EL (cell line): ENCODE measurements at regions not wholly inside any gene's neighbourhood (a gene's known extent, or its start where the extent isn't known, plus 50 kb on each side); places are given as distances from the start of the nearest gene placed in this dataset.

Experiments used
- DNase-seq: peaks from one replicate; pipeline ENCODE4 v3.0.0-alpha.2; 2016

DNA sequence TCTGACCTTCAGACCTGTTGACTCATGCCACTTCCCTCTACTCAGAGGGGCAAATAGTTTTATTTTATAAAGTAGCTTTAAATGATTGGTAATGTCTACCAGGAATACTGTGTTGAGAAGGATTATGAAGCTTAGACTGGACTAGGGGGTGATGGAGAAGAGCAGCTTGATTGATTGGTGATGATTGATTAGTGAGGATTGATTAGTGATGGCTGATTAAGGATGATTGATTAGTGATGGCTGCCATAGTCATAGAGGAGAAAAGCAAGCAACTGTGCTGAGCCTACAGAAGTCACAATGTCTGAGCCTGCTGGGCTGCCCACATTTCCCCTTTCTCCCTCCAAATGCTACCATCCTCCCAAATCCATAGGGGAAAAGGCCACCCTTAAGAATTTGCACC lies 206.8 kb upstream of the SALL1 start:
- no peak for DNase-seq

DNA sequence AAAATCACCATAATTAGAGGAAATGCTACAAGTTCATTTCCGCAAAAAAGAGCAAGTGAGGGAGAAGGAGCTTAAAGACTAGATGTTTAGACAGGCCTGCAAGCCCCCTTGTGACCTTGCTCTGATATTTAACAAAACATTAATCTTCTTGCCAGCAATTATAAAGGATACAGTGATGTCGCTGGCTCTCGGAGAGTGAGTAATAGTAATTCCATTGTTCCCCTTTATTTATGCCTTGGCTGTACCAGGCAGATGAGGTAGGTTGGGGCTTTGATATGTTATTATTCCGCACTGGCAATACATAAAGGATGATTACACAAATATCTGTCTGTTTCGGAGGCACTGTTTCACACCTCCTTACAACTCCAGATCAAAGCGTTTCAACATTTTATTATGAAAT lies 204.8 kb upstream of the SALL1 start:
- DNase-seq: no peak

DNA sequence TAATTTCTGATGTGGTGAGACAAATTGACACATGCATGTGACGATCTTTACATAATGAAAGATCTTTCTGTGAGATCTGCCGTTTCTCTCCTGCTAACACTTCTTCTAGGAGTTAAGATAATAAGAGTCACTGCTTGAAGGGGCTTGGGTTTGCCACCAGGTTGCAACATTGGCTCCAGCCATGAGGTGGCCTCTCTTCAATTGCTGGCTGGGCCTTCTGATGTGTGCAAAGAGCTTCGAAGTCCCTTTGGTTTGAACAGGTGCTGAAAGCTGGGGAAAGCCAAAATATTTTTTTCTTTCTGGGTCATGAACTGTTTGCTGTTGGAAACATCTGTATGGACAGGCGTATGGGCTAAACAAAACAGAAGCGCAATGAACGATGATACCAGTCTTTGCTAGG lies 204.1 kb upstream of the SALL1 start:
- DNase-seq: no peak

DNA sequence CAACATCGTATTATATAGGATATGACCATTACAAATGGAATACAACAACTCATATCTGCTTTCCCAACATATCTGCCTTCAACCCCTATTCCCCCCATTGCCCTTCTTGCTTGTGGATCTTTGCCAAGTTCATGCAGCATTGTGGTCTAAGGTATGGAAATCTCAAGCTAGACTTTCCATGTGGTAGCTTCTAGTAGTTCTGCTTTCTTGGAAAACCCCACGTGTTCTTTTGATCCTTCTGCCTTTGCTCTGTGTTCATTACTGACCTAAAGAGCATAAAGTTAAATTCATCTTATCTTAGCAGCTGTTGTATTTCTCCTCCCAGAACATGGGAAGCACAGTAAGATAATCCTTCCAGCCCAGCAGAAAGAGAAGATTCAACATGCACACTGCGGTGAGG lies 202.0 kb upstream of the SALL1 start:
- no peak for DNase-seq

DNA sequence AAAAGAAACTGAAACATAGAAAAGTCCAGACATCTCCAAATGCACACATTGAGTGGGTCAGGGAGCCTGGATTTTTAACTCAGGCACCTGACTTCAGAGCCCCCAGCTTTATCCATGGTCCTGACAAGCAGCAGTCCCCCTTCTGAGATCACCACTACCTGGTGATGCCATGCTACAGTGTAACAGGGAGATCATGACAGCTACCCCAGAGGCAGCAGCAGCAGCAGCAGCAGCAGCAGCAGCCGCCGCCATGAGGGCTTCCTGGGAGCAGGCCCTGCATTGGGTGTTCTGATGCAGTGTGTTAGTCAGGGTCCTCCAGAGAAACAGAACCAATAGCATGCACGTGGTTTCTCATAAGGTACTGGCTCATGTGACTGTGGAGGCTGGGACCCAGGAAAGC lies 198.6 kb upstream of the SALL1 start:
- DNase-seq: no peak

DNA sequence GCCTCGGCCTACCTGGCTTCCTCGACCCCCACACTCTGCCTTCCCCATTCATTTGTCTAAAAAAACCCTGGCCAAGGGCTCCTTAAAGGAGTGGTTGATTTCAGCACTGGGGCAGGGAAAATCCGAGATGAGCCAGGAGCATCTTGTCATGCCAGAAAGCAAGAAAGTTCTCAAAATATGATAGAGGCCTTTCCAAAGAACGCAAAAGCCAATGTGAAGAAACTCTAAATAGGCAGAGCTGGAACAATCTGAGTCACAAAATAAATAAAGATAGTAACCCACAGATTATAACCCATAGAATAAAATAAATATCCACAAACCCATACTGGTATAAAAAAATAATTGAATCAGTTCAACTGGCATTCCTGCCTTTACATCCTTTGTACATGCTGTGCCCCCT lies 192.3 kb upstream of the SALL1 start:
- no peak for DNase-seq

DNA sequence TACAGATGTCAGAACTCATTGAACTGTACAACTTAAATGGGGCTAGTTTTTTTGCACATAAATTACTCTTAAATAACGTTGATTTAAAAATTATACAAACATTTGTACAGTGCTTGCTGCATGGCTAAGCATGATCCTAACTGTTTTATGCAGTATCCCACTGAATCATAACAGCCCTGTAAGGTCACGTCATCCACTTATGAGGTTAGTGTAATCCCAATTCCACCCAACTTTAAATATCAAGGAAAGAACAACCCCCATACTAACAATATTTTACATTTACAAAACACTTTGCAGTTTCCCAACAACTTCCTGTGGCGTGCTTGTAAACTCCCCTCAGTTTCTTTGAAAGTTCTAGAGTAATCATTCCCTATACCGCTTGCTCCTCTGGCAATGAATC lies 190.1 kb upstream of the SALL1 start:
- no peak for DNase-seq

DNA sequence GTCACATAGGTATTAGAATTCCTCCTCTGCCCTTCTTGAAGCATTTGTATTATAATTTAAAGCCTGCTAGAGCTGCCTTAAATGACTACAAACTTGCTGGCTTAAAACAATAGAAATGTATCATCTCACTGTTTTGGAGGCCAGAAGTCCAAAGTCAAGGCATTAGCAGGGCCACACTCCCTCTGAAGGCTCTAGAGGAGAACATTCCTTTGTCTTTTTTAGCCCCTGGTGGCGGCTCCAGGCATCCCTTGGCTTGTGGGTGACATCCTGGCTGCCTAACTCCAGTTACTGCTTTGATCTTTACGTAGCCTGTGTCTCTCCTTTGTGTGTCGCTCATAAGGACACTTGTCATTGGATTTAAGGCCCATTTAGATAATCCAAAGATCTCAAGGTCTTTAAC lies 186.6 kb upstream of the SALL1 start:
- DNase-seq: no peak

DNA sequence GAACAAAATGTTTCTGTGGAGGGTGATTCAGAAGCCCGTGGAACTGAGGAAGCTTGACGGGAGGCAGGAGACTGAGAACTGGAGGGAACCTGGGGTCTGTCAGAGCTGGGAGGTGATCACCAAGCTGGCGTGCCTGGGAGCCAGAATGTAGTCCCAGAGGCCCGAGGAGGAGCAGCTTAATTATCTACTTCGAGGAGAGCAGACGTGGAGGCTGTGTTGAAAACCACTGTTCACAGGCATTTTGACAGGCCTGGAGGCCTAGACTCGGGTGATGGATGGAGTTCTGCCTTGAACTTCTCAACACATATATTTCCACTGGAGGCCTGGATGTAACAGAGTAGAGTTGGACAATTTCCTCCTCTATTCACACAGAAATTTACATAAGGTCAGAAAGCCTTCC lies 177.7 kb upstream of the SALL1 start:
- DNase-seq: no peak

DNA sequence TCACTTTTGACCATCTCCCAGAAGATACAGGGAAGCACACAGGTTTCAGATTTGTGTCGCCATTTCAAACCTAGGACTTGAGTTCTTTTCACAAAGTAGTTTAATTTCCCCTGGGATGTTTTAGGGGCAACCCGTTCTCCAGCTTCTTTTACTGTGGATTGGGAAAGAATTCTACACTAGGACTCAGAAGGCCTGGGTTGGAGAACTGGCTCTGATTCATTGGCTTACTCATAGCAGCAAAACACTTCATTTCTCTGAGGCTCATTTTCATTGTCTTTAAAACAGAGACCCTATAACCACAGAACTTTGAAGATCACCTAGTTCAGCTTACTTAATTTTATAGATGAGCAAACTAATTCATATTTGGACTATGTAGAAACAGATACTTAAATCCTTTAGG lies 175.9 kb upstream of the SALL1 start:
- peak; percentile 7 for DNase-seq

DNA sequence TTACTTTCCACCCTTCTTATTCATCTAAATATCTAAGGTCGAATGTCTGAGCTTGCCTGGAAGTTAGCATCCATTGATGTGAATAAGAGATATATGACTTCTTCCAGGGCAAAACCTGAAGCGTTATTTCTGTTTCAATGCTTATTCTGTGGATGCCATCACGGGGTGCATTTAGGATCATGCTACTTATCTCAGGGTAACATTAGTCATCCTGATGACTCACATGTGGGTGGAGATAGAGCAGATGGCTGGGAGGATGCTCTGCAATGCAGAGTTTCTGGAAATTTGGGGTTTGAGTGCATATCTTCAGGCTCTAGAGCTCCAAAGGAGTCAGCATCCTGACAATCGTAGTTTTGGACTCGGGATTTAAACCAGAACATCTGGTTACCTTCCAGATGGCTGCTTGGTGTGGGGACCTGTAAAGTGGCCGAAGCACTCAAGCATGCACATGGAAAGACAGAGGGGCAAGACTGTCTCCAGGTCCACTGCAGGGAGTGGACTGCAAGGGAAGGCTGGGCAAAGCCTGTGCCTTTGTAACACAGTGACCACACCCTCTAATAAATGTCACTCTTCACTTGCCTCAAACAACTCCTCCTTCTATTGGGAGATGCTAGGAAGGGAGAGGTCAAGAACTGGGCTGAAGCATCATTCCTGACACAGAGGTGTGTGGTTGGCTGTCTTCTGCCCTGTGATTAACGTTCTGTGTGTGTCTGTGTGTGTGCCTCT lies 175.2 kb upstream of the SALL1 start:
- peak; percentile 60 for DNase-seq

DNA sequence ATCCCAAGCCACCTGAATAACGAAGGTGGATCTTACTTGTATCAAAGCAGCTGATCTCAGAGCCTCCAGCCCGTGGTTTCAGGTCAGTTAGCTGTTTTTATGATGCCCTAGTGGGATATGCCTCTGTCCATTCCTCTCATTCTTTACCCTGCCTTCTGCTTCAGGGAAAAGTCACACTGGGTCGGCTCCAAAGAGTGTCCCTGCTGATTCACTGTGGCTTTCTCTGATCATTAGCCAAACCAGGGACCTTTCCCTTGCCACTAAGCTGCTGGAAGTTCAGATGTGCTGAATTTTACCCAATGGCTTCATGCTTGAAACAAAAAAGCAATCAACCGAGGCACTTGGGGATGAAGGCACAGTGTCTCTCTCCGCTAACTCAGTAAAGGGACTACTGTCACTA lies 170.2 kb upstream of the SALL1 start:
- DNase-seq: no peak

DNA sequence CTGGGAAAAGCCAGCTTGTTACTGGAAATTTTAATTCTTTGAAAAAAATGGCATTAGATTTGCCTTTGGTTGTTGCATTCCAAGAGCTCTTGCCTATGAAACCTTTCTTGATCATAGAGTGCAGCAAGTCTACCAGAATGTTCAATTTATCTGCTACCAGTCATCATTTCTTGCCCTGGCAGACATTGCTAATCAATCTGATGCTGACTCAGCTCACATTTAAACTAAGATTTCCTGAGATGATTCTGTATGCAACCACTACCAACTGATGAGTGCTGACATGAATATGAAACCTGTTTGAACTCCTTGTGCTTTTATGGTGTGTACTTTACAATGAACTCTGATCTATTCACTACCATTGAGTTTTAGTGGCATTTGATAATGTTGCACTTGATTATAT lies 166.5 kb upstream of the SALL1 start:
- no peak for DNase-seq

DNA sequence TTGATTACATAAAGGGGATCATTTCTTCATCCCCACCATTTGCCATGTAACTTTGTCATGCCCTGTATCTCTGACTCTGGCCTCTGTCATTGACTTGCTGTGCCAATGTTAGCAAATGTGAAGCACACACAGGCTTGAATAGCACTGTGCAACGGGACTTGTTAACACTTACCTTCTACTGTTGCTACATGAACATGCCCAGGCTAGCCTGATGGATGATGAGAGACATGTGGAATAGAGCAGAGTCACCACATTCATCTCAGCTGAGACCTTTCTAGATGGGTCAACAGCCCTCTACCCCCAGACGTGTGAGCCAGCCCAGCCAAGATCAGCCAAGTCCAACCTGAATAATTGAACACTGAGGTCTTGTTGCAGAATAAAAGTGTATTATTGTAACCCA lies 162.1 kb upstream of the SALL1 start:
- DNase-seq: no peak

DNA sequence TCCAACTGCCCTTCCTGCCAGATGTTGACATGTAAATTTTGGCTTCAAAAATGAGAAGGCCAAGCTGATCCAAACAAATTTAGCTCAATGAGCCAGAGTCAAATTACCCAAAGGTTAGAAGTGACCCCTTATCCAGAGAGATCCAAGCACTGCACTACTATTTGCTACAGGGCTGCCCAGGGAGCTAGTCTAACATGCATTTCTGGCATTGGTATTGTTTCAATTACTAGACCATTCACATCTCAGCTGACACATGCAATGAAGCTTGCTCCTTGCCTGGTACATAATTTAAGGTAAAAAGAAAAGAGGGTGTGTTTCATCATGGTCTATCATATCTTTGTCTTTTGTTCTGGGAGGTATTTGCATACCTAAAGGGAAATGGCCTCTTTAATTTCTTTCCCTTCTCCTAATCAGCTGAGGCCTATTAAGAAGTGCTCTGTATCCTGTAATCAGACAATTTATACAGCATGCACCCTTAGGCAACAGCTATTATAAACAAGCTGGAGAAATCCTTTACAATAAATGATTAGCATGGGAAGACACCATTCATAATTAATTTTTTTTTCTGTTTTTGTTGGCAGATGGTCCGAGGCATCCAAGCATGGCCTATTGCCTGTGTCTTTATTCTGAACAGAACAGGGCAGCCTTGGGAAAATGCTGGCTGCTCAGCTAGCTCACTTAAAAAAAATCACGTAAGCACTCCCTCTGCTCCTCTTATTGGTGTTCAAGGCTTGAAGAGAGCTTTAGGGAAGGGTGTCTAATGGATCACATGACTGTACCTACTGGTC lies 161.5 kb upstream of the SALL1 start:
- DNase-seq: no peak

DNA sequence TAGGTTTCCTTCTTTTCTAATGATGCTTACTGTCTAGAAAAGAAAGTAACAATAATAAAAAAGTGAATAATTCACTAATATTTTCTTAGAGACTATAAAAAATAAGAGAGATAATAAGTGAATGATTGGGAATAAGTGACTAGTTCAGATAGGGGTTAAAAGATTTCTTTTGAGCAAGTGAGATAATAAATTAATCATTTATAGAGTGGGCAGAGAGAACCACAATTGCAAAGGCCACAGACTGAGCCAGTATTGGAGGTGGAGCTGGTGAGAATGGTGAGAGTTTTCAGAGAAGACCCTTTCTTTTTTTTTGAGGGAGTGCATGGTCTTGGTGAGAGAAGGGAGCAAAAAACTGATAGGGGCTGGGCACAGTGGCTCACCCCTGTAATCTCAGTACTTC lies 159.1 kb upstream of the SALL1 start:
- DNase-seq: no peak

DNA sequence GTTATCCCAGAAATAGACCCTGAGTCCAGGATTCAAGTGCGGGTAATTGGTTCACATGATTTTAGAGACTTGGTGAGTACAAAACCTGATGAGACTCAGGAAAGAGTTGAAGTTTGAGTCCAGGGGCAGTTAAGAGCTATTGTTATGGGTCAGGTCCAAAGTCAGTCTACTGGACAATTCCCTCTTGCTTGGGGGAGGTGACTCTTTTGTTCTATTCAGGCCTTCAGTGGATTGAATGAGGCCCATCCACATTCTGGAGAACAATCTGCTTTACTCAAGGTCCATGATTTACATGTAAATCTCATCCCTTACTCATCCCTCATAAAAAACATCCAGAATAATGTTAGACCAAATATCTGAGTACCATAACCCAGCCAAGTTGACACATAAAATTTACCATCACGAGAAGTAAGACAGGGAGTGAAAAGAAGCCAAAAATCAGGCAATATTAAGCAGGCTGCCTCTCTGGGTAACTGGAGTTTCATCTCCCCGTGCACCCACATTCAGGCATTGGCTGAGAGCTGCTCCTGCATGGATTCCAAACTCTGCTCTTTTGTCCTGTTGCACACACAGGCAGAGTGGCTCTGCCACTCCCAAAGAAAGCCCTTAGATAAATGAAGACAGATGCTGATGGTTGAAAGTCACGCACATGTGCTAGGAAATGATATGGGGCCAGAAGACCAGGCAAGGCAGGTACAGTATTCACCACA lies 156.0 kb upstream of the SALL1 start:
- no peak for DNase-seq

DNA sequence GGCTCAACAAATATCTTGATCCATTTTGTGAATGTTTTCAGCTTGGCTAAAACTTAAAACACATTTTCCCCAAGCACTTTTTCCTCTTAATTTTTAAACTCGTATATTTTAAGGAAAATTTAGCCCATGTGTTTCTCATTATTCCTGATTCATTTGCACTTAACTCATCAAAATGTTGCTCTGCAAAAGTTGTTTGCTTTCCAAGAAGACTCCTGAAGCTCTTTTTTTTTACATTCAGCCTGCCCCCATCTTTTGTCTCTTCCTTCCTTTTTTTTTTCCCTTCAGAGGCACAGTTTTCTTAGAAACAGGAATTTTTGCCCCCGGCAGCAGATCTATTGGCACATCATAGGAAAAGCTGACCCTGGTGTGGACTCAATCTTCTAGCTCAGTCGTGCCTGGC lies 155.0 kb upstream of the SALL1 start:
- DNase-seq: no peak

DNA sequence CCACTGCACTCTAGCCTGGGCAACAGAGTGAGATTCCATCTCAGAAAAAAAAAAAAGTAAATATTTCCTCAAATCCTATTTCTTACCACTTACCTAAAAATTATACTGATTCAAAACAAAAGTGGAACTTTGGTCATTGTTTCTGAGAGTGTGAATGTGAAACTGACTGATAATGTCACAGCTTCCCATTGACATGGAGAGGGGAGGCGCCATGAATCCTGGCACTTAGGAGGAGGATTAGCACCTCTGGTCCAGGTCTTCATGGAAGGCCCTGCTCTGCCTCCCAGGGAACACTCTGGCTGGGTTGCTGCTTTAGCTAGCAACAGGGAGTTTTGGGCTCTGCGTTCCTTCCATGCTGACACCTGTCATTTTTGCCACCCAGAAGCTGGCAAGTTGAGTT lies 154.3 kb upstream of the SALL1 start:
- no peak for DNase-seq

DNA sequence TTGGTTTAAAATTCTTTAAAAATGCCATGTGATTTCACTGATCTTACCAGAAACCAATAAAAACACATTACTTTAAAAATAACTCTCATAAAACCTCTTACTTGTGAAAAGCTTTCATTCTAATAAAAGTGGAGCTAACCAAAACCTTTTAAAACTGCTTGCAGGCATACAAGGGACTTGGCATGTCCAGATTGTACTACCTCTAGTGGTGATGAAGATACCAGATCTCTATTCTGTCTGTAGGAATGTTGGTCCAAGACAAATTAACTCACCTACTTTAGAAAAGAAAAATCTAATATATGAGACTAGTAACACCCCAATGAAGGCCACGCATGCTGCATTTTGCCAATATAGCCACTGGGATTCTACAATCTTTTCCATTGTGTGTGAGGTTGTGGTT lies 151.0 kb upstream of the SALL1 start:
- no peak for DNase-seq

DNA sequence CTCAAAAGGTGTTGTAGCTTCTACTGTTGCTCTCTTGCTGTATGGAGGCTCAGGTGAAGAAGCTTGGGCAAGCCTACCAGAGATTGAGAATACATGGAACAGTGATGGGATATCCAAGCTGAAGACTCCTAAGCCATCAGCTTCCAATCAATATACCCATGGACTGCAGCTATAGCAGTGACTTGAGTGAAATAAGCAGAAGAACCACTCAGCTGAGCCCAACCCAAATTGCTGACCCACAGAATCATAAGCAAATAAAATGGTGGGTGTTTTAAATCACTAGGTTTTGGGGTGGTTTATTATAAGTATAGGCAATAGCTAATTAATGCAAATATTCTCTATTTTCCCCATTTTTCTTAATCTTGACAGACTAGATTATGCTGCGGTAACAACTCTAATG lies 147.7 kb upstream of the SALL1 start:
- no peak for DNase-seq

DNA sequence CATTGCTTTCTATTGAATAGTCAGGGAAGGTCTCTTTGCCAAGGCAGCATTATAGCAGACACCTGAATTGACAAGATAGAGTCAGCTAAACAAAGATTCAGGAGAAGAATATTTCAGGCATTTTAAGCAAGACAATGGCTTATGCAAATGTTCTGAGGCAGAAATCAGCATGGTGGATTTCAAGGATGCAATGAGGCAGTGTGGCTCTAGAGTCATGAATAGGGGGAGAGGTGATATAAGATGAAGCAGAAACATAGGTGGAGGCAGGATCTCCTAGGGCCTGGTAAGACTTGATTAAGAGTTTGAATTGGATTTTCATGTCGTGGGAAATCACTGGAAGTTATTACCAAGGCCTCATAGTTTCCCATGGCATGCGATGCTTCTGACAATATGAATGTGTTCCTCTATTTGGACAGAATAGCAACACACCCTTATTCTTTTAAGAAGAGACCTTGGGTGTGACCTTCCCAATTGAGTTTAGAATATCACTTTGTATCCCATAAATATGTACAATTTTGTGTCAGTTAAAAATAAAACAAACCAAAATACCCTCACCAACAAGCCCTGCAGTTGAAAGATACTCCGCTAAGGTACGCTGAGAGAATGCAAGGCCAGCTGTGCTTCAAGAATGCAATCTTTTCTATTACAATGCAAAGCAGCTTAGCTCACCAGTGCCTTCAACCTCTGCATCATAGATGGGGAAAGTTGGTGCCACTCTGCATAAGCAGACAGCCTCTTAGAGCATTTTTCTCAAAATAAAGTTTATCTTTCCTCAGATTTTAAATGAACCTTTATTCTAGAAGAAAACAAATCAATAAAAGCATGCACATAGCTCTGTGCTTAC lies 139.6 kb upstream of the SALL1 start:
- no peak for DNase-seq

DNA sequence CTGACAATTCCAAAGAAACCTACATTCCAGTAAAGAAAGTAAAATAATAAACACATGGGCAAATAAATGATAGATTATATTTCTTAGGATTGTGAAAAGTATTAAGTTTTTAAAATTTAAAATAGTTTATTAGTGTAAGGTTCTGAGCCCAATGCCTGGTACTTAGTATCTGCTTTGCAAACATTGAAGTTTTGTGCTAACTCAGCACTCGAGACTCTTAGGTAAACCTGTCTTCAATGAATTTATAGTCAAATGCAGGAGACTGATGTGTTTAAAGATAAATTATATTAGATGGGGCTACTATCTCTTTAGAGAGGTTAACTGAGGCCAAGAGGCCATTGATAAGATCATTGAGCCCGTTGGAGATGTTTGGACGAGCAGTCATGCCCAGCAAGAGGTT lies 138.3 kb upstream of the SALL1 start:
- DNase-seq: no peak
